Sigmoid colon (tissue), 4 donors: ENCODE measurements at regions not wholly inside any gene's neighbourhood (a gene's known extent, or its start where the extent isn't known, plus 50 kb on each side); places are given as distances from the start of the nearest gene placed in this dataset.

Experiments used
- EP300 ChIP-seq, 4 donors: sonication (generic); formaldehyde crosslinking; IDR thresholded peaks; one replicate each; pipeline ENCODE4 v1.6.1; 2017; ENCODE audit warnings: antibody characterized with exemption in 4 of 4
- POLR2A ChIP-seq, 2 donors: fragments of 450-650 bp; IDR thresholded peaks; one replicate each; pipeline ENCODE4 v1.6.1; 2016; ENCODE audit warnings: antibody characterized with exemption in 2 of 2, mild to moderate bottlenecking in 2 of 2, moderate library complexity in 2 of 2
- POLR2AphosphoS5 ChIP-seq, 4 donors: sonication (generic); formaldehyde crosslinking; IDR thresholded peaks; one replicate each; pipeline ENCODE4 v1.6.1; 2017; ENCODE audit warnings: antibody characterized with exemption in 4 of 4
- TF ChIP-seq, protein P1 (sequence below), 4 experiments: fragments of 450-650 bp in 3 of 4; fragments of 200-600 bp in 1 of 4; IDR thresholded peaks; one replicate each; pipeline ENCODE4 v1.5.1; 2016 to 2019; ENCODE audit warnings: antibody characterized with exemption in 4 of 4, mild to moderate bottlenecking in 3 of 4, moderate library complexity in 2 of 4

DNA sequence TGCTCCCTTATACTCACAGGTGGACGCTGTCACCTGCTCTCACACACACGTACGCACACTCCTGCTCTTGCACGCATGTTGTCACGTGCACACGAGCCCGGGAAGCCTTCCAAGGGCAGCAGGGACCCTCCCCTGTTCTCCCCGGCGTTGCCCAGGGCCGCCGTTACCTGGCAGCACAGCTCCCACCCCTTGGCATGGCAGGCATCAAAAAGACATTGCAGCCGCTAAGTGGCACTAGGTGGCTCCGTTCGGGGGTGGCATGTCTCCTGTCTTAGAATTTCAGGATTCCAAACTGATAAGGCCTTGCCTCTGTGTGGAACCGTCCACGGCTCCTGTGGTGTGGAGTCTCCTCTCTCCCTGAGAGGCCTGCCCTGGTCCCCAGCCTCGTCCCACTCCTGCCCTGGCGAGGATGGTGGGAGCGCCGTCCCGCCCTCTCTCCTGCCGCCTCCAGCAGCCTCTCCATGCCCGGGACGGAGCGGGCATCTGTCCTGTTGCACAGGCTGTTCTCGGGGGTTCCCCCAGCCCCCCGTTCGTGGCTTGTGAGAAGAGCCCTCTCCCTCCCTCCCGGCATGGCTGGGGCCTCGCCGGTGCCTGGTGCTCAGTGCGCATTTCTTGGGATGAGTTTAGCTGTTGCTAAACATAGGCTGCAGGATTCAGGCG, 126.7 kb upstream of the GSE1 start:
- TF ChIP-seq, protein P1, sequence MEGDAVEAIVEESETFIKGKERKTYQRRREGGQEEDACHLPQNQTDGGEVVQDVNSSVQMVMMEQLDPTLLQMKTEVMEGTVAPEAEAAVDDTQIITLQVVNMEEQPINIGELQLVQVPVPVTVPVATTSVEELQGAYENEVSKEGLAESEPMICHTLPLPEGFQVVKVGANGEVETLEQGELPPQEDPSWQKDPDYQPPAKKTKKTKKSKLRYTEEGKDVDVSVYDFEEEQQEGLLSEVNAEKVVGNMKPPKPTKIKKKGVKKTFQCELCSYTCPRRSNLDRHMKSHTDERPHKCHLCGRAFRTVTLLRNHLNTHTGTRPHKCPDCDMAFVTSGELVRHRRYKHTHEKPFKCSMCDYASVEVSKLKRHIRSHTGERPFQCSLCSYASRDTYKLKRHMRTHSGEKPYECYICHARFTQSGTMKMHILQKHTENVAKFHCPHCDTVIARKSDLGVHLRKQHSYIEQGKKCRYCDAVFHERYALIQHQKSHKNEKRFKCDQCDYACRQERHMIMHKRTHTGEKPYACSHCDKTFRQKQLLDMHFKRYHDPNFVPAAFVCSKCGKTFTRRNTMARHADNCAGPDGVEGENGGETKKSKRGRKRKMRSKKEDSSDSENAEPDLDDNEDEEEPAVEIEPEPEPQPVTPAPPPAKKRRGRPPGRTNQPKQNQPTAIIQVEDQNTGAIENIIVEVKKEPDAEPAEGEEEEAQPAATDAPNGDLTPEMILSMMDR (IDR thresholded peaks at IDR 0.05), result no peak
- no peak for TF ChIP-seq POLR2AphosphoS5 (IDR thresholded peaks at IDR 0.05)
- no peak for TF ChIP-seq POLR2A (IDR thresholded peaks at IDR 0.05)
- TF ChIP-seq EP300 (IDR thresholded peaks at IDR 0.05), result no peak
